Heart left ventricle (tissue), 16 donors: ENCODE measurements at regions not wholly inside any gene's neighbourhood (a gene's known extent, or its start where the extent isn't known, plus 50 kb on each side); places are given as distances from the start of the nearest gene placed in this dataset.
A peak's percentile ranks its signal among the peaks of the same experiment; 100 is the strongest.

ENCODE experiments used
- ATAC-seq, 4 donors: fragments of 200-7000 bp; cut with Tn5 transposase; one replicate each; pipeline ENCODE4 v1.9.1; 2020 to 2022; ENCODE audit warnings: moderate library complexity in 4 of 4, mild to moderate bottlenecking in 3 of 4, moderate number of reproducible peaks in 1 of 4
- DNase-seq, 5 donors: peaks; one replicate each; pipeline ENCODE4 v3.0.0-alpha.2; 2020
- H3K27ac ChIP-seq, 12 donors: fragments of 200-600 bp; sonication (generic) in 4 of 12; one replicate each; pipeline versions ENCODE4 v1.5.0 to v1.8.0; 2016 to 2022; ENCODE audit warnings: mild to moderate bottlenecking in 2 of 12
- H3K27me3 ChIP-seq, 9 donors: fragments of 200-600 bp; sonication (generic) in 2 of 9; one replicate each; pipeline versions ENCODE4 v1.5.1 to v1.8.0; 2016 to 2022; ENCODE audit warnings: mild to moderate bottlenecking in 3 of 9
- H3K36me3 ChIP-seq, 9 donors: fragments of 200-600 bp; sonication (generic) in 2 of 9; one replicate each; pipeline versions ENCODE4 v1.5.0 to v1.8.0; 2018 to 2022; ENCODE audit warnings: mild to moderate bottlenecking in 2 of 9
- H3K4me1 ChIP-seq, 12 donors: fragments of 200-600 bp; sonication (generic) in 4 of 12; one replicate each; pipeline versions ENCODE4 v1.5.0 to v1.8.0; 2016 to 2022; ENCODE audit warnings: mild to moderate bottlenecking in 3 of 12
- H3K4me3 ChIP-seq, 12 donors: fragments of 200-600 bp; sonication (generic) in 4 of 12; one replicate each; pipeline versions ENCODE4 v1.5.0 to v1.8.0; 2017 to 2022; ENCODE audit warnings: mild to moderate bottlenecking in 9 of 12, moderate library complexity in 4 of 12
- H3K9me3 ChIP-seq, 12 donors: fragments of 200-600 bp; sonication (generic) in 4 of 12; one replicate each; pipeline versions ENCODE4 v1.5.0 to v1.8.0; 2016 to 2022; ENCODE audit warnings: mild to moderate bottlenecking in 1 of 12
- CTCF ChIP-seq, 12 donors: fragments of 200-600 bp; sonication (generic) in 4 of 12; IDR thresholded peaks; one replicate each; pipeline versions ENCODE4 v1.5.0 to v1.8.0; 2018 to 2022; ENCODE audit warnings: antibody characterized with exemption in 12 of 12, mild to moderate bottlenecking in 5 of 12
- POLR2A ChIP-seq, 2 donors: fragments of 450-650 bp; IDR thresholded peaks; one replicate each; pipeline ENCODE4 v1.6.1; 2017; ENCODE audit warnings: antibody characterized with exemption in 2 of 2, mild to moderate bottlenecking in 2 of 2, moderate library complexity in 2 of 2
- WGBS, 4 donors: extraction: QIAGEN DNeasy Blood & Tissue Kit in 2 of 4; methylation state at CpG; one replicate each; pipeline versions ENCODE4 v1.1.5 to v1.1.7; 2013 to 2018; 5-methylcytosine and 5-hydroxymethylcytosine counted together
- intact Hi-C, 10 donors: fragments of 100-400 bp; cut with DNase I; formaldehyde crosslinking; loops; one replicate each; pipeline versions ENCODE4 v1.11.1 to v1.14.2; 2022
- donor health status: ischemic (EF 13 %, LVEDD 7.1; RV severe dilation, severe dysfunction).
- donor health status: healthy with polysubstance abuse.
- donor health status: DM: no; HTN: yes; CAD: no.
- donor health status: DM: no; HTN: no; CAD: no.
- donor health status: ischemic (EF 25% LVEDD 6.9; RV normal size, moderate dysfunction).
- donor health status: ischemic (EF 25% LVEDD 5.7; RV mildly dilated, moderate dysfunction).
- donor health status: healthy.
- donor health status: DM: yes; HTN: yes; CAD: no.
- donor health status: ischemic (EF 35%, LVEDD 5.7; RV mildly dilated, moderate dysfunction).
- donor health status: nonischemic (EF 11% LVEDD 7.7; RV severe dilation, severe dysfunction).
- donor health status: DM: yes; HTN: yes; CAD: no.
- donor health status: PGD.
- donor health status: ischemic (EF 29% LVEDD 5.4; RV normal size, mild dysfunction).
- donor health status: nonischemic (EF 23%, LVEDD 6.1; RV moderate dilation, normal function).

- intact Hi-C loops: loop anchor here in 2 of 10 donors (10.0 kb wide), 1 partner anchor 503 kb away; no protein-coding TSS in a partner anchor
- Histone ChIP-seq H3K9me3 (peaks cover 0 to 8% (median 0%) of the 10 kb centered on the region in 12 donors), H3K36me3 (no peaks in the 10 kb centered on the region), H3K4me3 (no peak overlapping the region), H3K4me1 (no peaks in the 10 kb centered on the region), H3K27me3 (no peaks in the 10 kb centered on the region), H3K27ac (no peak overlapping the region)
- TF ChIP-seq CTCF (IDR thresholded peaks at IDR 0.05) (no peak), POLR2A (IDR thresholded peaks at IDR 0.05) (no peak)
- no peak for ATAC-seq
- no peak for DNase-seq
- 93 to 96% (median 95%) methylated on average over 6 of the region's 6 CpGs for WGBS, 4 donors
These were observed 741.3 kb upstream of the RAB6C start for GRCh38 chr2:129237966-129238725.

- ATAC-seq (no peak), DNase-seq (no peak)
- no peak overlapping the region for H3K27ac ChIP-seq
- no peaks in the 10 kb centered on the region for H3K36me3 ChIP-seq
- H3K4me1 ChIP-seq: no peaks in the 10 kb centered on the region
- peaks cover 0 to 8% (median 0%) of the 10 kb centered on the region in 12 donors for H3K9me3 ChIP-seq
- no peak for TF ChIP-seq CTCF (IDR thresholded peaks at IDR 0.05)
- TF ChIP-seq POLR2A (IDR thresholded peaks at IDR 0.05): no peak
- intact Hi-C loops: loop anchor here in 2 of 10 donors (10.0 kb wide), 1 partner anchor 504 kb away; no protein-coding TSS in a partner anchor
- 70 to 96% (median 89%) methylated on average over 2 of the region's 2 CpGs for WGBS, 4 donors
- H3K4me3 ChIP-seq: no peak overlapping the region
- H3K27me3 ChIP-seq: no peaks in the 10 kb centered on the region
These were observed 740.3 kb upstream of the RAB6C start for GRCh38 chr2:129239141-129239540.

- intact Hi-C loops: no loop called here
- TF ChIP-seq CTCF (IDR thresholded peaks at IDR 0.05): no peak
- no peak for TF ChIP-seq POLR2A (IDR thresholded peaks at IDR 0.05)
- Histone ChIP-seq H3K36me3 (no peaks in the 10 kb centered on the region), H3K27me3 (no peaks in the 10 kb centered on the region), H3K27ac (no peak overlapping the region), H3K4me1 (no peaks in the 10 kb centered on the region), H3K4me3 (no peak overlapping the region), H3K9me3 (peaks cover 0 to 8% (median 0%) of the 10 kb centered on the region in 12 donors)
- DNase-seq: no peak
- WGBS, 4 donors: 86 to 95% (median 90%) methylated on average over 3 of the region's 3 CpGs
- no peak for ATAC-seq
These were observed 739.4 kb upstream of the RAB6C start for GRCh38 chr2:129240061-129240460.

- ATAC-seq (peak in 2 of 4 donors; percentile 5 to 7), DNase-seq (no peak)
- Histone ChIP-seq H3K27me3 (no peaks in the 10 kb centered on the region), H3K4me1 (no peaks in the 10 kb centered on the region), H3K36me3 (no peaks in the 10 kb centered on the region), H3K9me3 (peaks cover 0 to 4% (median 0%) of the 10 kb centered on the region in 12 donors), H3K4me3 (no peak overlapping the region), H3K27ac (no peak overlapping the region)
- 78 to 88% (median 82%) methylated on average over 5 of the region's 5 CpGs for WGBS, 4 donors
- intact Hi-C loops: no loop called here
- TF ChIP-seq CTCF (IDR thresholded peaks at IDR 0.05) (no peak), POLR2A (IDR thresholded peaks at IDR 0.05) (no peak)
These were observed 737.2 kb upstream of the RAB6C start for GRCh38 chr2:129242269-129242668.
